HepG2 (cell line): ENCODE measurements at regions not wholly inside any gene's neighbourhood (a gene's known extent, or its start where the extent isn't known, plus 50 kb on each side); places are given as distances from the start of the nearest gene placed in this dataset.

Experiments
- ATAC-seq: fragments of 200-7000 bp; cut with Tn5 transposase; 3 replicates; pipeline ENCODE4 v1.9.1; 2020; ENCODE audit warnings: mild to moderate bottlenecking, moderate library complexity
- BruUV-seq: library from RNA; stranded (reverse); fragments of 400-500 nt; replicated peaks from 2 replicates; lab custom pipeline; 2021; lab: Mats Ljungman, UMichigan
- CTCF ChIA-PET: fragments of 300-600 bp; formaldehyde crosslinking; extraction: SDS; loops from one replicate; lab custom pipeline; 2021; ENCODE audit warnings: low total read pairs, inconsistent platforms, low intra/inter-chr PET ratio; lab: Yijun Ruan, JAX
- POLR2A ChIA-PET: fragments of 350-600 bp; sonication (Branson Sonifier 250); formaldehyde crosslinking; loops from one replicate; lab custom pipeline; 2020; ENCODE audit warnings: antibody characterized with exemption, inconsistent platforms; lab: Yijun Ruan, JAX
- DNase-seq: peaks from one replicate; pipeline ENCODE4 v3.0.0-alpha.2; 2015; ENCODE audit warnings: low spot score
- FAIRE-seq: peaks from 3 replicates; lab custom pipeline; 2011; peaks lifted over from hg19 to GRCh38; lab: Jason Lieb, UNC
- H2AFZ ChIP-seq: one replicate; pipeline ENCODE4 v1.6.1; 2011; ENCODE audit warnings: low read length, inconsistent platforms
- H3K27ac ChIP-seq: fragments of 300-600 bp; 3 replicates; pipeline ENCODE4 v1.8.0; 2011; ENCODE audit warnings: mixed run types, mild to moderate bottlenecking, mixed read lengths, low read length, inconsistent platforms; ENCODE audit not compliant: insufficient read depth; ENCODE audit errors: extremely low read length
- H3K27me3 ChIP-seq, 2 experiments: fragments of 200-600 bp in 1 of 2; 2 replicates in 1 of 2; 3 replicates in 1 of 2; pipeline versions ENCODE4 v1.6.0 to v1.8.0; 2011; ENCODE audit warnings: low read length in 2 of 2, mild to moderate bottlenecking in 2 of 2, moderate library complexity in 2 of 2, inconsistent platforms in 1 of 2; ENCODE audit not compliant: insufficient read depth in 2 of 2, control insufficient read depth in 1 of 2
- H3K36me3 ChIP-seq, 2 experiments: fragments of 200-600 bp in 1 of 2; replicated peaks in 1 of 2; 2 replicates in 1 of 2; 3 replicates in 1 of 2; pipeline versions ENCODE4 v1.5.1 to v1.8.0; 2011; ENCODE audit warnings: low read length in 2 of 2, inconsistent platforms in 1 of 2; ENCODE audit not compliant: insufficient read depth in 2 of 2, control insufficient read depth in 1 of 2
- H3K4me1 ChIP-seq: 2 replicates; pipeline ENCODE4 v1.5.1; 2012; ENCODE audit warnings: low read length, inconsistent platforms; ENCODE audit not compliant: insufficient read depth
- H3K4me2 ChIP-seq: 2 replicates; pipeline ENCODE4 v1.6.0; 2011; ENCODE audit warnings: low read depth, low read length, inconsistent platforms
- H3K4me3 ChIP-seq, 3 experiments: fragments of 200-600 bp in 1 of 3; sonication (generic), shearing (Covaris generic) in 1 of 3; replicated peaks in 1 of 3; 2 replicates each; pipeline ENCODE4 v1.5.1; 2011 to 2016; ENCODE audit warnings: low read length in 3 of 3, inconsistent platforms in 2 of 3, low read depth in 2 of 3, mild to moderate bottlenecking in 2 of 3, control low read depth in 1 of 3, mixed read lengths in 1 of 3; ENCODE audit not compliant: insufficient read depth in 1 of 3
- H3K79me2 ChIP-seq: one replicate; pipeline ENCODE4 v1.6.1; 2011; ENCODE audit warnings: low read length, inconsistent platforms; ENCODE audit not compliant: insufficient read depth
- H3K9ac ChIP-seq: 2 replicates; pipeline ENCODE4 v1.6.0; 2011; ENCODE audit warnings: mild to moderate bottlenecking, low read depth, low read length, inconsistent platforms; ENCODE audit not compliant: insufficient read depth
- H3K9me3 ChIP-seq: 2 replicates; pipeline ENCODE4 v1.5.1; 2012; ENCODE audit warnings: mild to moderate bottlenecking, low read length
- H4K20me1 ChIP-seq: 2 replicates; pipeline ENCODE4 v1.6.0; 2011; ENCODE audit warnings: inconsistent platforms, mild to moderate bottlenecking, low read length, moderate library complexity; ENCODE audit not compliant: insufficient read depth
- ATF3 ChIP-seq: sonication (generic); formaldehyde crosslinking; IDR thresholded peaks from 2 replicates; pipeline ENCODE4 v1.4.0; 2020; ENCODE audit warnings: missing genetic modification reagents
- CAMTA2 ChIP-seq: sonication (generic); formaldehyde crosslinking; IDR thresholded peaks from 2 replicates; pipeline ENCODE4 v1.4.0; 2020; ENCODE audit warnings: mild to moderate bottlenecking, missing genetic modification reagents, borderline replicate concordance
- CEBPB ChIP-seq: IDR thresholded peaks from 2 replicates; pipeline ENCODE4 v1.6.1; 2011; ENCODE audit warnings: low read depth, low read length, improper control_type of control experiment, borderline replicate concordance
- JDP2 ChIP-seq: sonication (generic); formaldehyde crosslinking; IDR thresholded peaks from 2 replicates; pipeline ENCODE4 v1.8.1; 2022; ENCODE audit warnings: missing genetic modification reagents, borderline replicate concordance
- MTF2 ChIP-seq: sonication (generic); formaldehyde crosslinking; IDR thresholded peaks from 2 replicates; pipeline ENCODE4 v1.5.0; 2020; ENCODE audit warnings: missing genetic modification reagents, borderline replicate concordance
- NFE2L1 ChIP-seq: sonication (generic); formaldehyde crosslinking; IDR thresholded peaks from 2 replicates; pipeline ENCODE4 v1.4.0; 2020; ENCODE audit warnings: missing genetic modification reagents, mild to moderate bottlenecking, borderline replicate concordance
- RARG ChIP-seq: sonication (generic); formaldehyde crosslinking; IDR thresholded peaks from 2 replicates; pipeline ENCODE4 v1.4.0; 2020; ENCODE audit warnings: low read depth, mild to moderate bottlenecking, missing genetic modification reagents
- SAFB2 ChIP-seq: sonication (generic); formaldehyde crosslinking; IDR thresholded peaks from 2 replicates; pipeline ENCODE4 v1.5.1; 2020; ENCODE audit warnings: missing genetic modification reagents, low read depth, mild to moderate bottlenecking, borderline replicate concordance
- SAP130 ChIP-seq: IDR thresholded peaks from 2 replicates; pipeline ENCODE4 v1.6.1; 2016; ENCODE audit warnings: low read depth
- THRA ChIP-seq: sonication (generic); formaldehyde crosslinking; IDR thresholded peaks from 2 replicates; pipeline ENCODE4 v1.4.0; 2020; ENCODE audit warnings: missing genetic modification reagents, borderline replicate concordance
- ZBTB25 ChIP-seq: IDR thresholded peaks from 2 replicates; pipeline ENCODE4 v1.6.1; 2018; ENCODE audit warnings: missing genetic modification reagents
- ZBTB44 ChIP-seq: sonication (generic); formaldehyde crosslinking; IDR thresholded peaks from 2 replicates; pipeline ENCODE4 v1.4.0; 2020; ENCODE audit warnings: missing genetic modification reagents
- ZBTB7A ChIP-seq: sonication (generic); formaldehyde crosslinking; IDR thresholded peaks from 2 replicates; pipeline ENCODE4 v1.8.0; 2022; ENCODE audit warnings: mild to moderate bottlenecking, missing genetic modification reagents
- ZNF225 ChIP-seq: sonication (generic); formaldehyde crosslinking; IDR thresholded peaks from 2 replicates; pipeline ENCODE4 v1.4.0; 2020; ENCODE audit warnings: mild to moderate bottlenecking, missing genetic modification reagents
- ZNF652 ChIP-seq: IDR thresholded peaks from 2 replicates; pipeline ENCODE4 v1.6.1; 2016; ENCODE audit warnings: low read depth, borderline replicate concordance
- WGBS: methylation state at CpG from one replicate; pipeline ENCODE4 v1.1.6; 2017; ENCODE audit warnings: low lambda C conversion rate; 5-methylcytosine and 5-hydroxymethylcytosine counted together
- in situ Hi-C: cut with HindIII; loops from 2 replicates; pipeline ENCODE4 v1.10.0; 2017; ENCODE audit warnings: low pct_unique_long_range_greater_than_20kb; ENCODE audit not compliant: extremely low pct_ligation_motif_present
- intact Hi-C: fragments of 100-400 bp; cut with micrococcal nuclease; formaldehyde crosslinking; loops from one replicate; pipeline ENCODE4 v1.10.0; 2022; ENCODE audit not compliant: unreplicated experiment

GRCh38 chr5:40276426-40277102 lies 403.2 kb upstream of the PTGER4 start:
- no peak overlapping the region for H3K4me3 ChIP-seq
- ATAC-seq (no peak), FAIRE-seq (no peak), DNase-seq (no peak)
- in situ Hi-C loops: no loop called here
- H3K27ac ChIP-seq: no peak overlapping the region
- H4K20me1 ChIP-seq: no peaks in the 10 kb centered on the region
- no peaks in the 10 kb centered on the region for H3K79me2 ChIP-seq
- no peaks in the 10 kb centered on the region for H3K27me3 ChIP-seq
- H2AFZ ChIP-seq: no peak overlapping the region
- intact Hi-C loops: no loop called here
- H3K36me3 ChIP-seq: no peaks in the 10 kb centered on the region
- H3K9me3 ChIP-seq: no peaks in the 10 kb centered on the region
- no peaks in the 10 kb centered on the region for H3K4me1 ChIP-seq
- TF ChIP-seq ATF3 (CRISPR knock-in tag): no peak
- TF ChIP-seq CEBPB: 0 out of 2 replicates have a peak, but pooled peaks have one; percentile 12
- TF ChIP-seq ZNF225 (CRISPR knock-in tag): no peak
- no peak for TF ChIP-seq ZBTB7A (CRISPR knock-in tag)
- TF ChIP-seq ZBTB25: no peak
- H3K4me2 ChIP-seq: no peak overlapping the region
- WGBS: 10% methylated on average over 5 of the region's 5 CpGs
- H3K9ac ChIP-seq: no peak overlapping the region
- CTCF ChIA-PET: no interaction called here
- POLR2A ChIA-PET: no interaction called here
- BruUV-seq: no TSS peak

- H3K4me3 ChIP-seq: no peak overlapping the region
- BruUV-seq: no TSS peak
- H2AFZ ChIP-seq: no peak overlapping the region
- no CpG with 5 or more reads among the region's 1 CpG for WGBS
- H3K4me2 ChIP-seq: no peak overlapping the region
- H3K36me3 ChIP-seq: no peaks in the 10 kb centered on the region
- H3K27ac ChIP-seq: no peak overlapping the region
- H3K9ac ChIP-seq: no peak overlapping the region
- no peaks in the 10 kb centered on the region for H3K4me1 ChIP-seq
- ATAC-seq (no peak), FAIRE-seq (no peak), DNase-seq (no peak)
- no peaks in the 10 kb centered on the region for H3K9me3 ChIP-seq
- ChIA-PET CTCF (no interaction called here), POLR2A (no interaction called here)
- no peaks in the 10 kb centered on the region for H3K27me3 ChIP-seq
- intact Hi-C loops: no loop called here
- no peaks in the 10 kb centered on the region for H4K20me1 ChIP-seq
- H3K79me2 ChIP-seq: no peaks in the 10 kb centered on the region
- in situ Hi-C loops: no loop called here
- TF ChIP-seq ZNF652 (CRISPR knock-in tag) (no peak), RARG (no peak), JDP2 (CRISPR knock-in tag) (no peak), ZBTB44 (CRISPR knock-in tag) (no peak), MTF2 (CRISPR knock-in tag) (no peak), SAP130 (CRISPR knock-in tag) (no peak), CAMTA2 (CRISPR knock-in tag) (no peak), THRA (no peak), NFE2L1 (CRISPR knock-in tag) (no peak), SAFB2 (CRISPR knock-in tag) (no peak)
Observed at GRCh38 chr5:40274568-40274967, 405.1 kb upstream of the PTGER4 start.
